GM18907 (cell line): ENCODE measurements at regions not wholly inside any gene's neighbourhood (a gene's known extent, or its start where the extent isn't known, plus 50 kb on each side); places are given as distances from the start of the nearest gene placed in this dataset.

ENCODE experiments used
- ATAC-seq: cut with Tn5 transposase; IDR thresholded peaks from one replicate; pipeline ENCODE4 v1.9.1; 2021; ENCODE audit warnings: mild to moderate bottlenecking, moderate library complexity; ENCODE audit not compliant: unreplicated experiment

DNA sequence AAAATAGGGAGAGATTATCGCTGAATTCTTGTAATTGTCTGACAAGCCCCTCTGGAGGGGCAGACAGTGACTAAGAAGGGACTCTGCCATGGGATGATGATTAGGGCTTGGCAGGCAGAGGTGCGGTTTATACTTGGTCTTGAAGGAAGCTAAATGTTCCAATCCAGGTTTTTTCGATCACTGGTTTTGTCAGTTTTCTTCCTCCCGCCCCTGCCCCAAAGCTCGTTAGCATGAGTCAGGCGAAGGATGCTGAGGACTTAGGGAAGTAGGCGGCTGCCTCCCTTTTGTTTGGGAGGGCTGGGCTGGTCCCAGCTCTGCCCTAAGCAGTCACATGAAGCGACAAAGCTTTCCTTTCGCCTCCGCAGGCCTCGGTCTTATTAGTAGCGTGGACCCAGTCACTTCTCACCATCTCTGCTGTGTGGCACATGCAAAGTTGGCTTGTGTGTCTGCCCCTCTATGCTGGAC, 314.2 kb downstream of the CDC5L start:
- no peak for ATAC-seq

- ATAC-seq, result no peak
These were observed 314.8 kb downstream of the CDC5L start for GRCh38 chr6:44702292-44702691.

GRCh38 chr6:44704240-44705150, 317.0 kb downstream of the CDC5L start:
- ATAC-seq, result no peak

GRCh38 chr6:44705596-44705995, 318.1 kb downstream of the CDC5L start:
- ATAC-seq, result no peak

DNA sequence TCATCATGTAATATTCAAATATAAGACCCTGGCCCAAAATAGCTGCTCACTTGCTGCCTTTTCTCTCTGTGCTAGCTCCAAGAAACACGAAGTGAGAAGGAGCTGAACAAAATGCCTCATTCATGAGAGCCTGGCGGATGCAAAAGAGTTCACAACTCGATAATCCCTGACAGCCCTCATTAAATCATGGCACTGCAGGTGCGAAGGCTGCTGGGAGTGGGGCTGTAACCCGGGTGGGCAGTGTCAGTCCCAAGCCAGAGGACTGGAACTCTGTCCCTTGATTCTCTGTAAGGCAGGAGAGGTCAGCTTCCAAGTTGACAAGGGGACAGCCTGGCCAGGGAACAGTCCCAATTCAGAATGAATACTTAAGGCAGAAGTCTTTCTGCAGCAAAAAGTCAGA, 318.5 kb downstream of the CDC5L start:
- no peak for ATAC-seq

- ATAC-seq, result no peak
These were observed 320.7 kb downstream of the CDC5L start for GRCh38 chr6:44708208-44708607.

- no peak for ATAC-seq
These were observed 325.0 kb downstream of the CDC5L start for GRCh38 chr6:44712353-44713111.

DNA sequence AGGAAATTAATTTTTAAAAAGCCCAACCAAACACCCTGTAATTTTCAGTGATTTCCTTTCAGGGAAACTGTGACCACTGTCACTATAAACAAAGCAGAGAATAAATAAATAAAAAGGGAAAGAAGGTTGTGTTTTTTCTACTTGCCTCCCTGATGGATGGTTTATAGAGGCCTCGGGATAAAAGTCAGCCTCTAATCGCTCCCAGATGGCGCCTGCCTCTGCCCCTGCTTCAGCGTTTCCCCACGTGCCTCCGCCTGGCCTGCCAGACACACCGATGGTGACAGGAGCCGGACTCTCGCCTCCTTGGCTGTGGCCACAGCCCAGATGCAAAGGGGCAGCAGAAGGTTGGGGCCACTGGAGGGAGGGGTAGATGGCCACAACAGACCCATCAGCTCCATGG, 327.7 kb downstream of the CDC5L start:
- no peak for ATAC-seq

- ATAC-seq, result no peak
These were observed 328.4 kb downstream of the CDC5L start for GRCh38 chr6:44715925-44716324.

DNA sequence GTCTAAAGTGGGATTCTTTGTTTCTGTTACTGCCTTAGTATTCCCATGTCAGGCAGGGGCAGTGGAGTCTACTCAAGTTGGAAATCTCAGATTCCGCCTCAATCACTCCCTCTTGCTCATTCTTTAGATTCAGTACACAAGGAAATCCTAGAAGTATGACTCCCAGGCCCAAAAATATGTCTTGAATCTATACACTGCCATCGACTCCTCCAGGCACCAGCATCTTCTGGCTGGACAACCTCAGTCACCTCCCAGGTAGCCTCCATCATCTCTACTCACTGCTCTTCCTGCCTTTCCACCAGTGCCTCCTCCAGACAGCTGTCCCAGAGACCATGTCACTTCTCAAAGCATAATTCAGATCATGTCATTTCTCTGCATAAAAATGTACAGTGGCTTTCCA, 329.9 kb downstream of the CDC5L start:
- ATAC-seq, result no peak

- ATAC-seq, result no peak
These were observed 334.6 kb downstream of the CDC5L start for GRCh38 chr6:44721954-44722578.

DNA sequence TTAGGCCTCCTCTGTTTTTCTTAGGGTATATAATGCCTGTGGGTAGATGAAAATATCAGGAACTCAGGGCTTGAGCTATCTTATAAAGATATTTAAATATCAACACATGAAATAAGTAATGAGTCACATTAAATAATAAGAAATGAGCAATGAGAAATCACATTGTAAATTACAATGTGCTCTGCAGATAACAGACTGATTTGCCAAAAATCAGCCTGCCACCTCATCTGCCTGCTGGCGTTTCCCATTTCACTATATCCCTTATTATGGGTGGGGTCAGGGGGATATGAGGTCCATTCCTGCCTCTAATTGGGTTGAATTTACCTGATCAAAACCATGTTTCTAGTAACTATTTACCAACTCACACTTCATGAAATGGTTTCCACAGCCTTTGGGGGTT, 335.2 kb downstream of the CDC5L start:
- no peak for ATAC-seq

DNA sequence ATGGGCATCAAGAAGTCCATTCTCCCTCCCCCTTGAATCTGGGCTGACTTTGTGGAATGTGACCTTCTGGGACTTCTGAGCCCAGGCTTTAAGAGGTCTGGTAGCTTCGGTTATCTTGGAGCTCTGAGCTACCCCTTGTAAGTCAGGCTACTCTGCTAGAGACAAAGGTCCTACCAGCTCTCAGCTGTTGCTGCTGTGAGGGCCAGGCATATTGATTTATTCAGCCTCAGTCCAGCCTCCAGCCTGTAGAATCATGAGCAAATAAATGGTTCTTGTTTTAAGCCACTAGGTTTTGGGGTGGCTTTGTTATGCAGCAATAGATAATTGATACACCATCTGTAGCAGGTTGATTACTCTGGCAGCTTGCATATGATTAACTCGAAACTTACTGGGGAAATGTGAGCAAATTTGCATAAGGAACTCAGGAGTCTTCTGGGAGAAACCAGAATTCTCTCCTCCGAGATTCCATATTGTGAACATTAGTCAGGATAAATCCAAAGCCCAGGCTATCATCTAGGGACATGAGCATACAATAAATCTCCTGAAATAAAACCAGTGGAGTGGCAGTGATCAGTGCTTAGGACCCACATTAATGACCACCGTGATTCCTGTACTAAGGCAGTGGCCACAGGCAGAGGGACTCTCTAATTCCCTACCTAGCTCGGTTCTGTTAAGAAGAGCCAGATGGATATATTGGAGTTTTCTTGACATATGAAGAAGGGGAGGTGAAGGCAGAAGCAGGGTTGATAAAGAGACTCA, 336.1 kb downstream of the CDC5L start:
- no peak for ATAC-seq

DNA sequence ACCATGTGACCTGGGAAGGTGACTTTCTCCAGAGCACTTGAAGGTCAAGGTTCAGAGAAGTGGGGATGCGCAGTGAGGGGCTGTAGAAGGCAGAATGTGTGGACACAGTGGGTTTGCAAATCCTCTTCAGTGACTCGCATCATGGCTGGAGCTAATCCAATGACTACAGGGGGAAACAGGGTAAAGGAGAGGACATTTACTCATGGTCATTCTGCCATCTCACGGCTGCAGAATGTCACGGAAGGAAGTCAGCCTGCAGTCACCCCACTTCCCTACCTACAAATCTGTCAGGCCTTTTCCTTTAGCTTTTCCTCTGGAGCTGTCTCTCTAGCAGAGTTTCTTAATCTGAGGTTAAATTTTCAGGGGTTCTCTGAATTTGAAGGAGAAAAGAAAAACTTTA, 337.6 kb downstream of the CDC5L start:
- ATAC-seq, result no peak

- no peak for ATAC-seq
These were observed 340.4 kb downstream of the CDC5L start for GRCh38 chr6:44727651-44728630.

DNA sequence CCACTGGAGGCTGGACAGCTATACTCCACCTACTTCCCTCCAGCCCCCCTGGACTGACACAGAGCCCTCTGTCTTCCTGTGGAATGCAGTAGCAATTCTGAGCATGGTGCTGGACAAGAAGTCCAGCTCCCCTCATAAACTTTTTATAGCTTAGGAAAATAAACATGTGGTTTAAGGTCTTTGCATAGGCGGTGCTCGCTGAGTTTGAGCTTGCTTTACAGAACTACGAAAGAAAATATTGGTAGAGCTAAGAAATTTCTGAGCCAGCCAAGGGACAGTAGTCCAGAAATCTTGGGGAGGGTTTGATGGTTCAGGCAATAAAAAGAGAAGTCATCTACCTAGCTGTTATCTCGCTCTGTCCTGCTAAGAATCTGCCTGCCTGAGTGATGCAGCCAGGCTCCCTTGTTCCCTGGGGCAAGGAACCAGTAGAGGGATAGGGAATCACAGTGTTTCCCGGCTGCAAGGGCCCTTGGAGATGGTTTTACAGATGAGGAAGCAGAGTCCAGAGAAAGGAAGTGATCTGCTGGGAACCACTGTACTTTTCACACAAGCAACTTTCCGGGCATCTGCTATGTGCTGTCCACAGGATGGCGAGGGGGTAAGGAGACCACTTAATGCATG, 343.4 kb downstream of the CDC5L start:
- ATAC-seq, result no peak

GRCh38 chr6:44731485-44732095, 344.1 kb downstream of the CDC5L start:
- no peak for ATAC-seq

- ATAC-seq, result no peak
These were observed 344.7 kb downstream of the CDC5L start for GRCh38 chr6:44732243-44732642.

DNA sequence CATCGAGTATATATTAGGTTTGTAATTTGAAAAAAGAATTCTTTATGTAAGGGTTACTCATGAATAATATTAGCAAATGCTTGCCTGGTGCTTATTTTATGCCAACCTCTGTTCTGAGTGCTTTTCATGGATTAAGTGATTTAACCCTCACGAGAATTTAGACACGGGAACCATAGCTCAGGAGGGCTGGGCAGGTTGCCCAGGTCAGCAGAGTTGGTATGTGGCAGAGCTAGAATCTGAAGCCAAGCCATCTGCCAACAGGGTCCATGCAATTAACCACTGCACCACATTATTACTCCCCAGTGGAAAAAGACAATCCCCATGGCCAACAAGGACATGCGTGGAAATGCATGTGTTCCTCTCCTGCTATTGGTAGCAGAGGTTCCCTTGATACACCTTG, 345.6 kb downstream of the CDC5L start:
- no peak for ATAC-seq
